Lung (tissue), 11 donors: ENCODE measurements at regions not wholly inside any gene's neighbourhood (a gene's known extent, or its start where the extent isn't known, plus 50 kb on each side); places are given as distances from the start of the nearest gene placed in this dataset.

Source experiments
- ATAC-seq: fragments of 200-7000 bp; cut with Tn5 transposase; one replicate; pipeline ENCODE4 v1.9.1; 2020; ENCODE audit warnings: moderate number of reproducible peaks; ENCODE audit not compliant: insufficient read depth, low FRiP score
- DNase-seq, 3 donors: peaks; one replicate each; pipeline ENCODE4 v3.0.0-alpha.2; 2013 to 2017
- H3K27ac ChIP-seq, 2 donors: one replicate each; pipeline ENCODE4 v1.5.1; 2013; ENCODE audit warnings: mild to moderate bottlenecking in 2 of 2, moderate library complexity in 2 of 2, control low read depth in 1 of 2, inconsistent platforms in 1 of 2, low read depth in 1 of 2, low read length in 1 of 2
- H3K27me3 ChIP-seq, 3 donors: one replicate each; pipeline ENCODE4 v1.5.1; 2013; ENCODE audit warnings: low read length in 2 of 3; ENCODE audit not compliant: control insufficient read depth in 3 of 3, insufficient read depth in 3 of 3
- H3K36me3 ChIP-seq, 4 donors: one replicate each; pipeline ENCODE4 v1.5.1; 2013; ENCODE audit warnings: low read length in 4 of 4, mild to moderate bottlenecking in 1 of 4, moderate library complexity in 1 of 4; ENCODE audit not compliant: control insufficient read depth in 4 of 4, insufficient read depth in 4 of 4
- H3K4me1 ChIP-seq, 5 donors: one replicate each; pipeline ENCODE4 v1.5.1; 2013; ENCODE audit warnings: low read length in 5 of 5, mild to moderate bottlenecking in 2 of 5, moderate library complexity in 1 of 5; ENCODE audit not compliant: control insufficient read depth in 5 of 5, insufficient read depth in 5 of 5
- H3K4me3 ChIP-seq: one replicate; pipeline ENCODE4 v1.5.1; 2013; ENCODE audit warnings: mild to moderate bottlenecking, control low read depth, moderate library complexity
- H3K9ac ChIP-seq, 2 donors: one replicate each; pipeline ENCODE4 v1.5.1; 2013; ENCODE audit warnings: low read length in 2 of 2, control low read depth in 1 of 2; ENCODE audit not compliant: insufficient read depth in 1 of 2
- H3K9me3 ChIP-seq, 4 donors: one replicate each; pipeline ENCODE4 v1.5.1; 2013; ENCODE audit warnings: low read length in 3 of 4, mild to moderate bottlenecking in 1 of 4, moderate library complexity in 1 of 4; ENCODE audit not compliant: control insufficient read depth in 4 of 4, insufficient read depth in 3 of 4
- CTCF ChIP-seq: IDR thresholded peaks from 2 replicates; pipeline ENCODE4 v1.5.1; 2012; ENCODE audit warnings: mild to moderate bottlenecking; ENCODE audit errors: control extremely low read depth, extremely low read depth
- WGBS, 2 donors: extraction: QIAGEN DNeasy Blood & Tissue Kit; methylation state at CpG; one replicate each; pipeline ENCODE4 v1.1.7; 2013; 5-methylcytosine and 5-hydroxymethylcytosine counted together
- donor health status: control.
- donor health status: control.
- donor health status: Bipolar disorder and iron deficiency.
- donor health status: healthy.
- donor health status: DM: yes; HTN: yes; CAD: no.

- H3K4me1 ChIP-seq = no peaks in the 10 kb centered on the region
- 91 to 93% methylated on average over 2 of the region's 2 CpGs for WGBS, 2 donors
- DNase-seq (no peak), ATAC-seq (no peak)
- no peaks in the 10 kb centered on the region for H3K9me3 ChIP-seq
- no peak overlapping the region for H3K9ac ChIP-seq
- H3K27me3 ChIP-seq = no peaks in the 10 kb centered on the region
- no peaks in the 10 kb centered on the region for H3K36me3 ChIP-seq
- TF ChIP-seq CTCF = no peak
- no peak overlapping the region for H3K27ac ChIP-seq
- H3K4me3 ChIP-seq = no peak overlapping the region
Observed at GRCh38 chr18:25497151-25497794, 145.3 kb upstream of the ZNF521 start.

GRCh38 chr18:25496544-25496943 is 144.6 kb upstream of the ZNF521 start:
- Histone ChIP-seq H3K36me3 (no peaks in the 10 kb centered on the region), H3K9ac (no peak overlapping the region), H3K27ac (no peak overlapping the region), H3K4me1 (no peaks in the 10 kb centered on the region), H3K4me3 (no peak overlapping the region), H3K27me3 (no peaks in the 10 kb centered on the region), H3K9me3 (no peaks in the 10 kb centered on the region)
- TF ChIP-seq CTCF = no peak
- 49 to 77% methylated on average over 2 of the region's 2 CpGs for WGBS, 2 donors
- ATAC-seq (no peak), DNase-seq (no peak)

- TF ChIP-seq CTCF = no peak
- H3K27me3 ChIP-seq = peaks cover 0 to 4% (median 0%) of the 10 kb centered on the region in 3 donors
- DNase-seq (no peak), ATAC-seq (no peak)
- H3K9me3 ChIP-seq = no peaks in the 10 kb centered on the region
- no peaks in the 10 kb centered on the region for H3K36me3 ChIP-seq
- no peaks in the 10 kb centered on the region for H3K4me1 ChIP-seq
- H3K9ac ChIP-seq = no peak overlapping the region
- H3K4me3 ChIP-seq = no peak overlapping the region
- no peak overlapping the region for H3K27ac ChIP-seq
- WGBS, 2 donors = 75 to 91% methylated on average over 1 of the region's 1 CpG
Observed at GRCh38 chr18:25495606-25496005, 143.6 kb upstream of the ZNF521 start.

GRCh38 chr18:25494888-25495287 is 142.9 kb upstream of the ZNF521 start:
- Histone ChIP-seq H3K27ac (no peak overlapping the region), H3K36me3 (no peaks in the 10 kb centered on the region), H3K9me3 (no peaks in the 10 kb centered on the region), H3K27me3 (peaks cover 0 to 4% (median 0%) of the 10 kb centered on the region in 3 donors), H3K4me3 (no peak overlapping the region), H3K9ac (no peak overlapping the region), H3K4me1 (no peaks in the 10 kb centered on the region)
- TF ChIP-seq CTCF = no peak
- DNase-seq (no peak), ATAC-seq (no peak)
- WGBS, 2 donors = 76 to 90% methylated on average over 1 of the region's 1 CpG
